Activated CD4-positive, alpha-beta memory T cell treated with anti-CD3 and anti-CD28 coated beads for 36 hours (primary cell): ENCODE measurements at regions not wholly inside any gene's neighbourhood (a gene's known extent, or its start where the extent isn't known, plus 50 kb on each side); places are given as distances from the start of the nearest gene placed in this dataset.

Source experiments
- CTCF ChIA-PET: fragments of 350-600 bp; sonication (Branson Sonifier 250); formaldehyde crosslinking; loops from one replicate; lab custom pipeline; 2021; ENCODE audit warnings: antibody characterized with exemption, inconsistent platforms; lab: Charles Lee
- POLR2A ChIA-PET: fragments of 350-600 bp; sonication (Branson Sonifier 250); formaldehyde crosslinking; loops from one replicate; lab custom pipeline; 2021; ENCODE audit warnings: antibody characterized with exemption; lab: Charles Lee
- DNase-seq: peaks from one replicate; pipeline ENCODE4 v3.0.0-alpha.2; 2020
- H3K27ac Mint-ChIP-seq: one replicate; pipeline ENCODE4 v1.8.0; 2021; ENCODE audit warnings: mixed read lengths
- H3K27me3 Mint-ChIP-seq: one replicate; pipeline ENCODE4 v1.8.0; 2021; ENCODE audit warnings: mixed read lengths
- H3K36me3 Mint-ChIP-seq: one replicate; pipeline ENCODE4 v1.8.0; 2021; ENCODE audit warnings: mixed read lengths
- H3K4me1 Mint-ChIP-seq: one replicate; pipeline ENCODE4 v1.8.0; 2021; ENCODE audit warnings: low read depth, mixed read lengths
- H3K4me3 Mint-ChIP-seq: one replicate; pipeline ENCODE4 v1.8.0; 2021; ENCODE audit warnings: mild to moderate bottlenecking, mixed read lengths
- H3K9me3 Mint-ChIP-seq: one replicate; pipeline ENCODE4 v1.8.0; 2021; ENCODE audit warnings: mixed read lengths
- intact Hi-C: fragments of 100-400 bp; cut with micrococcal nuclease; formaldehyde crosslinking; loops from one replicate; pipeline ENCODE4 v1.15.1; 2023

DNA sequence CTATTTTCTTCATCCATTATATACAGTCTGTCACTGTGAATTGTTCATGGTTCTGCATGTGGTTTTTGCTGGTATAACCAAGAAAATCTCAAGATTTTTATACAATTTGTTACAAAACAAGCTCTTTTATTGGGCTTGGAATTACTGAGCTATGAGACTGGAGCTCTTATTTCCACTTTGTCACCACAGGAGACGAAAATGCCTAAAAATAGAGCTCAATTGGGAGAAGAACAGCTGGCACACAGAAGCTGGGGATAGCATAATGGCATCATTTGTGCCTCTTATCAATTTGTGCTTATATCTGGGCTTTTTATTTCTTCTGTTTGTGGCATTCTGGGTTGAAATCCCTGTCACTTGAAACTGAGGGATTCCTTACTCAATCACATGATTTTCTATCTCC lies 219.1 kb downstream of the CALCRL start:
- Mint-ChIP-seq H3K9me3 (peaks cover 8% of the 10 kb centered on the region), H3K4me3 (no peak overlapping the region), H3K36me3 (no peaks in the 10 kb centered on the region), H3K27ac (no peak overlapping the region), H3K27me3 (no peaks in the 10 kb centered on the region), H3K4me1 (no peaks in the 10 kb centered on the region)
- ChIA-PET POLR2A (no interaction called here), CTCF (no interaction called here)
- intact Hi-C loops: no loop called here
- no peak for DNase-seq

DNA sequence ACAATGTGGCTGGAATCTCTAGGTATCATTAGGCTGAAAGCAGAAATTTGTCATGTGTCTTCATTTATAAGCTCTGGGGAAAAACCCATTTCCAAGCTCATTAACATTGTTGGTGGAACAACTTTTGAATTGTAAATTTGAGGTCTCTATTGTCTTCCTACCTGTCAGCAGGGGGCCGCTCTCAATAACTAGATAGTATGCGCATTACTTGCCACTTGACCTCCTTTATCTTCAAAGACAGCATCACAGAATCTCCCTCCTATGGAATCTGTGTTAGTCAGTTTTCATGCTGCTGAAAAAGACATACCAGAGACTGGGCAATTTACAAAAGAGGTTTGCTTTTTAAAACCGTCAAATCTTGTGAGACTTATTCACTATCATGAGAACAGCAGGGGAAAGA lies 223.1 kb downstream of the CALCRL start:
- no peaks in the 10 kb centered on the region for H3K4me1 Mint-ChIP-seq
- H3K27ac Mint-ChIP-seq: no peak overlapping the region
- H3K27me3 Mint-ChIP-seq: no peaks in the 10 kb centered on the region
- H3K9me3 Mint-ChIP-seq: peaks cover 18% of the 10 kb centered on the region
- CTCF ChIA-PET: no interaction called here
- POLR2A ChIA-PET: no interaction called here
- intact Hi-C loops: no loop called here
- no peak overlapping the region for H3K4me3 Mint-ChIP-seq
- DNase-seq: no peak
- no peaks in the 10 kb centered on the region for H3K36me3 Mint-ChIP-seq

DNA sequence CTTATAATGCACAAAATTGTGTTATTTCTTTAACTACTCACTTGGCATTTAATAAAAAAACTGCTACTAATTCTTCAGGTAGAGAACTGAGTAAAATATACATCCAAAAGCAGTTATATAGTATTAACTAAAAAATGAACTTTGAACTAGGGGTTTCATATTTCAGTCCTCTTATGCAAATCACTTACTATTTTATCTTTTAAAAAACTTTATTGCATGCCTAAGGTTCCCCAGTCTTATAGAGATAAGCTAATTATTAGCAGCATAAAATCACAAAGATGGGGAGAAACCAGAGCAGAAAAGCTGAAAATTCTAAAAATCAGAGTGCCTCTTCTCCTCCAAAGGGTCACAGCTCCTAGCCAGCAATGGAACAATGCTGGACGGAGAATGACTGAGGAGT lies 228.0 kb downstream of the CALCRL start:
- Mint-ChIP-seq H3K36me3 (no peaks in the 10 kb centered on the region), H3K27me3 (no peaks in the 10 kb centered on the region), H3K27ac (no peak overlapping the region), H3K4me1 (no peaks in the 10 kb centered on the region), H3K4me3 (no peak overlapping the region), H3K9me3 (peaks cover 11% of the 10 kb centered on the region)
- DNase-seq: no peak
- ChIA-PET CTCF (no interaction called here), POLR2A (no interaction called here)
- intact Hi-C loops: no loop called here

DNA sequence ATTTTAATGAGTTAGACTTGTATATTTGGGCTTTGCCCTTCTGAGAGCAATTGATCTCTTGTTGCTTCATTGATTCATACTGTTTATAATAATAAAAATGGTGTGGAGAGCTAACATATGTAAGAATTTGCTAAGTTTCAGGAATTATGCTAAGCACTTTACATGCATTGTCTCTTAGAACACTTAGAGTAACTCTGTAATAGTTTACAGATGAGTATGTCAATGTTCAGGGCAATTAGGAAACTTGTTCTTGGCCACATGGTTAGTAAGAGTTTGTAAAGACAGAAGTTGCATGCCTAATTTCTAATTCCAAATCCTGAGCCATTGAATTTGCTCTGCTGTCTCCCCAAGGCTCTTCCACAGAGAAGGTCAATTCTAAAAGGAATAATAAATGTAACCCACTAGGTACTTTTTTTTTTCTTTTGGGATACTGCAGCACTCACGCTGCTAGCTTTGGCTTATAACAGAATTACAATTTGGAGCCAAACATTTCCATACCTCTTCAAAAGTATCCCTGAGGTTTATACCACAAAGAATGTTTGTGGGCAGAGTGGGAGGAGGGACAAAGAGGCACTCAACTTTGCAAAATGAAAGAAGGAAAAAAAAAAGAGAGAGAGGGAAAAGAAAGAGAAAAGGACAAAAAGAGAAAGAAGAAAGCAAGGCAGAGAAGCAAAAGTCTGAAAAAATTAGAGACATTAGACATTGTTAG lies 232.4 kb downstream of the CALCRL start:
- no peak overlapping the region for H3K4me3 Mint-ChIP-seq
- H3K36me3 Mint-ChIP-seq: no peaks in the 10 kb centered on the region
- POLR2A ChIA-PET: no interaction called here
- CTCF ChIA-PET: no interaction called here
- no peaks in the 10 kb centered on the region for H3K4me1 Mint-ChIP-seq
- DNase-seq: no peak
- H3K27ac Mint-ChIP-seq: no peak overlapping the region
- H3K9me3 Mint-ChIP-seq: peaks cover under 1% of the 10 kb centered on the region
- H3K27me3 Mint-ChIP-seq: no peaks in the 10 kb centered on the region
- intact Hi-C loops: no loop called here

DNA sequence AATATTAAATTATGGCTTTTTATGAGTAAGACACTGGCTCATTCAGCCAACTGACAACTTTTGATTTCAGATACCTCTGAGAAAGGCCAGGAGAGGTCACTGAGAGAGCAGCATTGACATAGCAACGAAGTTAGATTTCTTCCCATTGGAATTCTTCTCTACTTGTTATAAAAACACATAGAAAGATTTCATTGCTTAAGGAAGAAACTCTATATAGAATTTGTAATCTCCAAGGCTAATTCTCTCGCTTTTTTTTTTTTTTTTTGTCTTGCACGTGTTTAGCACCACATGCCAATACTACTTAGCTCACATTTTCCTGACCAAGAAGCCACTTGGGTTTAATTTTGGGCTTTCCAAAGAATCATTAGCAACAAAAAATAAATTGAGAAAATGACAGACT lies 233.7 kb downstream of the CALCRL start:
- POLR2A ChIA-PET: no interaction called here
- no peaks in the 10 kb centered on the region for H3K36me3 Mint-ChIP-seq
- intact Hi-C loops: no loop called here
- H3K4me3 Mint-ChIP-seq: no peak overlapping the region
- no peaks in the 10 kb centered on the region for H3K27me3 Mint-ChIP-seq
- no peaks in the 10 kb centered on the region for H3K4me1 Mint-ChIP-seq
- CTCF ChIA-PET: no interaction called here
- no peak overlapping the region for H3K27ac Mint-ChIP-seq
- no peak for DNase-seq
- no peaks in the 10 kb centered on the region for H3K9me3 Mint-ChIP-seq

DNA sequence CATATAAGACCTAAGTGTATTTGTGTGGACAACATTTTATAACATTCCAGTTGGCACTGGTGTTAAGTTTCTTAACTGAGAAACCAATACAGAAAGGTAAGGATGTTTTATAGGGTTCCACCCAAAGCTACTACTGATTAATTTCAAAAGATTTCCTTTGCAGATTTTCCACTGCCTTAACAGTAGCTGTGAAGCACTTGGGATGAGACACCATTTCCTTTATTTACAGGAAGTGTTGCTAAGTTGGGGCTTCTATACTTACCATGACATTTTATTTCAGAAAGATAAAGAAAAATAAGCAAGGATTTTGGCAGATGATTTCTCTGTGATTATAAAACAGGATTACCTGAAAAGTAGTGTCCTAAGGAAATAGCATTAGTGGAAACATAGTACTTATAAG lies 234.3 kb downstream of the CALCRL start:
- intact Hi-C loops: no loop called here
- no peaks in the 10 kb centered on the region for H3K27me3 Mint-ChIP-seq
- H3K4me3 Mint-ChIP-seq: no peak overlapping the region
- POLR2A ChIA-PET: no interaction called here
- H3K27ac Mint-ChIP-seq: no peak overlapping the region
- no peaks in the 10 kb centered on the region for H3K36me3 Mint-ChIP-seq
- CTCF ChIA-PET: no interaction called here
- no peak for DNase-seq
- H3K9me3 Mint-ChIP-seq: no peaks in the 10 kb centered on the region
- H3K4me1 Mint-ChIP-seq: no peaks in the 10 kb centered on the region

DNA sequence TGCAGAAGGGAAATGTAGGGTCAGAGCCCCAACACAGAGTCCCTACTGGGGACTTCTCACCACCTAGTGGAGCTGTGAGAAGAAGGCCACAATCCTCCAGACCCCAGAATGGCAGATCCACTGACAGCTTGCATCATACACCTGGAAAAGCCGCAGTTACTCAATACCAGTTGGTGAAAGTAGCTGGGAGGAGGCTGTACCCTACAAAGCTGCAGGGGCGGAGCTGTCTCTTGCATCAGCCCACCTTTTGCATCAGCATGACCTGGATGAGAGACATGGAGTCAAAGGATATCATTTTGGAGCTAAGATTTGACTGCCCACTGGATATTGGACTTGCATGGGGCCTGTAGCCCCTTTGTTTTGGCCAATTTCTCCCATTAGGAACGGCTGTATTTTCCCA lies 237.3 kb downstream of the CALCRL start:
- Mint-ChIP-seq H3K4me3 (no peak overlapping the region), H3K9me3 (no peaks in the 10 kb centered on the region), H3K4me1 (no peaks in the 10 kb centered on the region), H3K36me3 (no peaks in the 10 kb centered on the region), H3K27me3 (no peaks in the 10 kb centered on the region), H3K27ac (no peak overlapping the region)
- POLR2A ChIA-PET: no interaction called here
- intact Hi-C loops: no loop called here
- CTCF ChIA-PET: no interaction called here
- DNase-seq: no peak

DNA sequence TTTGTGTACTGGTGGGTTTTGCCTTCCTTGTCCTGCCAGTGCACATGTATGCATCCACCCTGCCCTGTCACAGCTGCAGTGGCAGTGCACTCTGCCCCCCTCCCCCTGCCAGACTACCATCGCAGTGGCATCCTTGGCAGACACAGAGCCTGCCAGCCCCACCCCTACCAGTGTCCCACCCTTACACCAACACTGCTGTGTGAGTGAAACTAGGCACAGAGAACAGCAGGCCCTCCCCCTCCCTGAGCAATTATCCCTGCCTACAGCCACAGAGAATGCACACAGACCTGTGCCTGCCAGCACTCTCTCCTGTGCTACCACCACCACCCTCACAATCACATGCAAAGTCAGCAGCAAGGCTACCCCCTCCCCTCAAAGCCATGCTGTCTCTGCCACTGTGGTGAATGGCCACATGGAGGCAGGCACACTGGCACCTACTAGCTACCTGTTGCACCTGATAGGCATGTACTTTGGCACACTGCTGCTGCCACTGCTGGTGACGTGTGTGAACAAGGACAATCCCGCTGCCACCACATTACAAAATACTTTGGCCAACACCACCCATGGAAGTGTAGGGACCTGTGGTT lies 239.8 kb downstream of the CALCRL start:
- Mint-ChIP-seq H3K4me3 (no peak overlapping the region), H3K27me3 (no peaks in the 10 kb centered on the region), H3K36me3 (no peaks in the 10 kb centered on the region), H3K9me3 (no peaks in the 10 kb centered on the region), H3K27ac (no peak overlapping the region), H3K4me1 (no peaks in the 10 kb centered on the region)
- intact Hi-C loops: no loop called here
- ChIA-PET POLR2A (no interaction called here), CTCF (no interaction called here)
- DNase-seq: no peak

DNA sequence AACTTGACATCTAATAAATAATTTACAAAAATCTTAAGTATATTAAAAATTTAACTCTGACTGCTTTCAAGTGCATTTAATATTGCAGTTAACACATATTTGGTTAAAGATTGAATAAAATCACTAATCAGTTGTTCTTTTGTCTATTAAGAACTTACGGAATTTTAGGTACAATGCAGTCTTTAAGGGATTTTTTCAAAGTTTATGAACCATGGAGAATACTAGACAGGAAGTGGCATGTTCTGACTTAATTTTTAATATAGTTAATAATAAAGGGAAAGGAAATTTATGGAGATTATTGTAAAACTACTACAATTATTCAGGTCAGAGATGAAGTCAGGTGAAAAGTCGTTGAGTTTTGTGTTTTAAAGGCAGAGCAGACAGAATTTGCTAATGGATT lies 240.9 kb downstream of the CALCRL start:
- no peaks in the 10 kb centered on the region for H3K36me3 Mint-ChIP-seq
- H3K27ac Mint-ChIP-seq: no peak overlapping the region
- H3K4me3 Mint-ChIP-seq: no peak overlapping the region
- ChIA-PET POLR2A (no interaction called here), CTCF (no interaction called here)
- no peak for DNase-seq
- intact Hi-C loops: no loop called here
- H3K27me3 Mint-ChIP-seq: no peaks in the 10 kb centered on the region
- H3K9me3 Mint-ChIP-seq: no peaks in the 10 kb centered on the region
- no peaks in the 10 kb centered on the region for H3K4me1 Mint-ChIP-seq

DNA sequence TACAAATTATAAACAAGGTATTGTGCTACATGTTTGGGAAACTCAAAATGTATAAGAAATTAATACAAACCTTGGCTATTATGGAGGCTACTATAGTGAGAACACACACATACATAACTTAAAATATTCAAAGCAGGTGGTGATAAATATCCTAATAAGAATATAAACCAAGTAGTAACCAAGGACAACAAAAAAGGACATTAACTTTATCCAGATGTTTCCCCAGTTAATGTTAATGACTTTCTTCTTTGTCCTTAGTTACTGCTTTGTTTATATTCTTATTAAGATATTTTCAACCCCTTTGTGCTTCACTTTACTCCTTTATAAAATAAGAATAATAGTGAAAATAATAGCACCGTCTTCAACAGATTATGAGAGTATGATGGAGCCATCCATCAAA lies 241.6 kb downstream of the CALCRL start:
- DNase-seq: no peak
- ChIA-PET POLR2A (no interaction called here), CTCF (no interaction called here)
- Mint-ChIP-seq H3K9me3 (no peaks in the 10 kb centered on the region), H3K27ac (no peak overlapping the region), H3K4me1 (no peaks in the 10 kb centered on the region), H3K4me3 (no peak overlapping the region), H3K36me3 (no peaks in the 10 kb centered on the region), H3K27me3 (no peaks in the 10 kb centered on the region)
- intact Hi-C loops: no loop called here

DNA sequence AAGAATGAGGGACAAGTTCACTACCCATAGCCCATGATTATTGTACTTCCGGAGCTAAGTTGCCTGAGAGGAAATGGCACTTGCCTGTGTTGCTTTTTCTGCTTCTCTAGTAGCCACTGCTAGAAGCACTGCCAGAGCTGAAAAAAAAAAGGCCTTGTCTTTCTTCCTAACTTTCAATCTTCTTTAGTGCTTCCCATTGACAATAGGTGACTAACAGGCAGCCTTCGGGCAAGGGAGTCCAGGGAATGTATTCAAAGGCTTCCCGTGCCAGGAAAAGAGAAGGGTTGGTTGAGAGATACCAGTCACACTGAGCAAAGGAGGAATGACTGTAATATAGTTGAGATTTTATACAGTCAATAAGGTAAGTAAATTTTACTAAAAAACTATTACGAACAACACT lies 242.0 kb downstream of the CALCRL start:
- Mint-ChIP-seq H3K27ac (no peak overlapping the region), H3K27me3 (no peaks in the 10 kb centered on the region), H3K4me1 (no peaks in the 10 kb centered on the region), H3K36me3 (no peaks in the 10 kb centered on the region), H3K9me3 (no peaks in the 10 kb centered on the region), H3K4me3 (no peak overlapping the region)
- intact Hi-C loops: no loop called here
- ChIA-PET POLR2A (no interaction called here), CTCF (no interaction called here)
- no peak for DNase-seq

DNA sequence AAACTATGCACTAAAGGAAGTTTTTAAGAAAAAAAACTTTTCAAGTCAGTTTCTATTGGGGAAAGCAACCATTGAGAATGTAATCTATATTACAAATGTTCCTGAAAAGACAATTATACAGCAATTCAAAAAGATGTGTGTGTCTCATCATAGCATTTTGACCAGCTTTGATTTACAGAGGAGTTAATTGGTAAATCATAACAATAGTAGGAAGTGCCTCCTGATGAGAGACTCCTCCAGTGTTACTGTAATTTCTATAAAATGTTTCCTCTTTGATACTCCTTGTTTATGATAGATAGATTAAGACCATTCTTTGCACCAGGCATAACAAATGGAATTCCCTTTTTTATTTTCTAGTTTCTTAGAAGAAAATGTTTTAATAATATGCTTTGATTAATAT lies 249.9 kb downstream of the CALCRL start:
- H3K27ac Mint-ChIP-seq: no peak overlapping the region
- CTCF ChIA-PET: no interaction called here
- POLR2A ChIA-PET: no interaction called here

DNA sequence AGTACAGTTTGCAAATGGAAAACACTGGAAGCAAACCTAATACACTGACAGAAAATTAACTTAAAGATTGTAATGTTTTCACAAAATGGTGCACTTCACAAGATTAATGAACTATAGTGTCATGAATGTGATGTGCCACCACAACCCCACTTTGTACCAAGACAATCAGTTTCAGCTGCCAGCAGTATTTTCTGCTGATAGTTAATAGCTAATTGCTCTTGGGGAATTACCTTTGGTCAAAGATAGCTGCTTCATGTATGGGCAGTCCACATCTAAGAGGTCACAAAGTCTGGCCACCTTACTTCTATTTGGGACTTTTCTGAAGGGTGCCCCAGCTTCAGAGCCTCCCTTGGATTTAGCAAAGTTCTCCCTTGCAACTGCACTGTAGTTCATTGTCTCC lies 254.0 kb downstream of the CALCRL start:
- no peak for DNase-seq
- Mint-ChIP-seq H3K4me3 (no peak overlapping the region), H3K9me3 (no peaks in the 10 kb centered on the region), H3K27me3 (no peaks in the 10 kb centered on the region), H3K27ac (no peak overlapping the region), H3K36me3 (no peaks in the 10 kb centered on the region), H3K4me1 (no peaks in the 10 kb centered on the region)
- POLR2A ChIA-PET: no interaction called here
- intact Hi-C loops: no loop called here
- CTCF ChIA-PET: no interaction called here

More for the DNA sequence above, 249.9 kb downstream of the CALCRL start:
- DNase-seq: no peak
- no peaks in the 10 kb centered on the region for H3K36me3 Mint-ChIP-seq
- no peaks in the 10 kb centered on the region for H3K9me3 Mint-ChIP-seq
- H3K27me3 Mint-ChIP-seq: no peaks in the 10 kb centered on the region
- intact Hi-C loops: no loop called here
- H3K4me3 Mint-ChIP-seq: no peak overlapping the region
- no peaks in the 10 kb centered on the region for H3K4me1 Mint-ChIP-seq
